GM23248 (cell line): ENCODE measurements at regions not wholly inside any gene's neighbourhood (a gene's known extent, or its start where the extent isn't known, plus 50 kb on each side); places are given as distances from the start of the nearest gene placed in this dataset.

Experiments used
- EZH2 ChIP-seq: fragments of 200-600 bp; sonication (generic); IDR thresholded peaks from 2 replicates; pipeline ENCODE4 v1.6.1; 2018; ENCODE audit warnings: antibody characterized with exemption, mild to moderate bottlenecking; ENCODE audit not compliant: insufficient read depth, poor library complexity, severe bottlenecking
- EZH2phosphoT487 ChIP-seq: fragments of 200-600 bp; sonication (generic); IDR thresholded peaks from 2 replicates; pipeline ENCODE4 v1.6.1; 2018; ENCODE audit warnings: antibody characterized with exemption, moderate library complexity, mild to moderate bottlenecking, low read depth; ENCODE audit not compliant: insufficient read depth

DNA sequence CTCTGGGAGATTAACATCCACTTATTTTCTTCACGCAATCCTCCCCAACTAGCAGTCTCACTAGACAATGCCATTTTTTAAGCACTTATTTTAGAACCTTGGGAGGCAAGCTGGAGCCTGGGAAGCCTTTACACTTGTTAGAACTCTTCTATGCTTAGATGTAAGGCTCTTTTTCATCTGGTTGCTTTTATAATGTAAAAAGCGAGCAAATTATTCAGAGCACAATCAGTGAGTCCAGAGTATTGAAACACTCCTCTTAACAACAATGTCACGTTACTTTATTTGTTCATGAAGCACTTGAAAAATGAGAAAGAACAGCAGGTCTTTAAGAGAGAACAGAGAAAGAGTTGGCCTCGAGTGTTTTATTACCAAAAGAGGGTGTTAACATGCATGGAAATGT is 84.1 kb upstream of the SLC8A1 start:
- TF ChIP-seq EZH2 (no peak), EZH2phosphoT487 (no peak)
